ENCODE measurements at regions not wholly inside any gene's neighbourhood (a gene's known extent, or its start where the extent isn't known, plus 50 kb on each side); places are given as distances from the start of the nearest gene placed in this dataset.

GRCh38 chr10:4330636-4331035, 495.4 kb upstream of the AKR1E2 start:
- TF ChIP-seq CTCF (IDR thresholded peaks at IDR 0.05 in 4 of 5, conservative IDR thresholded peaks at IDR 0.05 in 1 of 5) (no peak), POLR2A (IDR thresholded peaks at IDR 0.05) (no peak)
